Type B pancreatic cell (in vitro differentiated cells): ENCODE measurements at regions not wholly inside any gene's neighbourhood (a gene's known extent, or its start where the extent isn't known, plus 50 kb on each side); places are given as distances from the start of the nearest gene placed in this dataset.

Experiments used
- DNase-seq: peaks from one replicate; pipeline ENCODE4 v3.0.0; 2021; ENCODE audit warnings: mixed read lengths; ENCODE audit not compliant: unreplicated experiment; ENCODE audit errors: extremely low spot score
- H3K27ac Mint-ChIP-seq: 2 replicates; pipeline ENCODE4 v1.8.0; 2021; ENCODE audit warnings: mild to moderate bottlenecking, mixed read lengths
- H3K27me3 Mint-ChIP-seq: 2 replicates; pipeline ENCODE4 v1.8.0; 2021; ENCODE audit warnings: mixed read lengths
- H3K36me3 Mint-ChIP-seq: 2 replicates; pipeline ENCODE4 v1.8.0; 2021; ENCODE audit warnings: mixed read lengths
- H3K4me1 Mint-ChIP-seq: one replicate; pipeline ENCODE4 v1.8.0; 2021; ENCODE audit warnings: mixed read lengths; ENCODE audit not compliant: unreplicated experiment
- H3K4me3 Mint-ChIP-seq: 2 replicates; pipeline ENCODE4 v1.8.0; 2021; ENCODE audit warnings: mild to moderate bottlenecking, mixed read lengths
- H3K9me3 Mint-ChIP-seq: 2 replicates; pipeline ENCODE4 v1.8.0; 2021; ENCODE audit warnings: mixed read lengths
- TF ChIP-seq, protein P1 (sequence below): fragments of 200-600 bp; sonication (generic); conservative IDR thresholded peaks from 2 replicates; pipeline ENCODE4 v1.5.0; 2021; ENCODE audit warnings: antibody characterized with exemption, mild to moderate bottlenecking

DNA sequence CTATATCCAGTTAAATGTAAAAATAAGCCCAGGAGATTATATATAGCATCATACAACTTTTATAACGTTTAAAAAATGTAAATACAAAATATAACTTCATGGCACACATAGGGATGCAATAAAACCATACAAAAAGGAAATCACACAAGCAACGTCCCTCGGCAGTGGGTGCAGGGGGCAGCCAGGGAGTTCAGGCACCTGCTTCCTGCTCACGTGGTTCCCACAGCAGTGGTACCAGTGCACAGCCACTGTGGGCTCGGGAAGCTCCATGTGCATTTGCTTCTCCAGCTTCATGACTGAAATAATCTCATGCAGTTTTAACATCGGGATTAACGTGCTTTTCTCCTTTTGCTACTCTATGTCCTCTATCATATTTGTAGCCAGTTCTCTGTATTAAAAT, 255.5 kb upstream of the CXCL12 start:
- TF ChIP-seq, protein P1, sequence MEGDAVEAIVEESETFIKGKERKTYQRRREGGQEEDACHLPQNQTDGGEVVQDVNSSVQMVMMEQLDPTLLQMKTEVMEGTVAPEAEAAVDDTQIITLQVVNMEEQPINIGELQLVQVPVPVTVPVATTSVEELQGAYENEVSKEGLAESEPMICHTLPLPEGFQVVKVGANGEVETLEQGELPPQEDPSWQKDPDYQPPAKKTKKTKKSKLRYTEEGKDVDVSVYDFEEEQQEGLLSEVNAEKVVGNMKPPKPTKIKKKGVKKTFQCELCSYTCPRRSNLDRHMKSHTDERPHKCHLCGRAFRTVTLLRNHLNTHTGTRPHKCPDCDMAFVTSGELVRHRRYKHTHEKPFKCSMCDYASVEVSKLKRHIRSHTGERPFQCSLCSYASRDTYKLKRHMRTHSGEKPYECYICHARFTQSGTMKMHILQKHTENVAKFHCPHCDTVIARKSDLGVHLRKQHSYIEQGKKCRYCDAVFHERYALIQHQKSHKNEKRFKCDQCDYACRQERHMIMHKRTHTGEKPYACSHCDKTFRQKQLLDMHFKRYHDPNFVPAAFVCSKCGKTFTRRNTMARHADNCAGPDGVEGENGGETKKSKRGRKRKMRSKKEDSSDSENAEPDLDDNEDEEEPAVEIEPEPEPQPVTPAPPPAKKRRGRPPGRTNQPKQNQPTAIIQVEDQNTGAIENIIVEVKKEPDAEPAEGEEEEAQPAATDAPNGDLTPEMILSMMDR: no peak
- H3K4me3 Mint-ChIP-seq: no peak overlapping the region
- H3K36me3 Mint-ChIP-seq: no peaks in the 10 kb centered on the region
- no peak for DNase-seq
- H3K9me3 Mint-ChIP-seq: no peaks in the 10 kb centered on the region
- H3K27ac Mint-ChIP-seq: no peak overlapping the region
- H3K27me3 Mint-ChIP-seq: no peaks in the 10 kb centered on the region
- no peaks in the 10 kb centered on the region for H3K4me1 Mint-ChIP-seq

DNA sequence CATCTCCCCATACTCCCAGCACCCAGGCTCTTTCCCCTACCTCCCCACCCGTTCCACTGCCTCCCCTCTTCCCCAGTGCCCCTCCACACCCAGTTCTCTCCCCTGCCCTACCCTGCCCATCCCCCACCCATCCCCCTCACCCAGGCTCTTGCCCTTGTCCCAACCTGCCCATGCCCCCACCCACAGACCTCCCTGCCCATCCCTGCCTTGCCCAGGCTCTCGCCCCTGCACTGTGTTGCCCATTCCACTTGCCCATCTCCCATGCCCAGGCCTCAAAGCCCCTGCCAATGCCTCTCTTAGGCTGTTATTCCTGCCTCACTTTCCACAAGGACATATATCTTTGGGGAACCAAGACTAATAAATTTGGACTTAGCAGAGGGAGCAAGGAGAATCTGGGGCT, 262.6 kb upstream of the CXCL12 start:
- Mint-ChIP-seq H3K27ac (no peak overlapping the region), H3K4me3 (no peak overlapping the region), H3K36me3 (no peaks in the 10 kb centered on the region), H3K4me1 (no peaks in the 10 kb centered on the region), H3K27me3 (peaks cover 3% of the 10 kb centered on the region), H3K9me3 (no peaks in the 10 kb centered on the region)
- TF ChIP-seq, protein P1: no peak
- peak; percentile 58 for DNase-seq

DNA sequence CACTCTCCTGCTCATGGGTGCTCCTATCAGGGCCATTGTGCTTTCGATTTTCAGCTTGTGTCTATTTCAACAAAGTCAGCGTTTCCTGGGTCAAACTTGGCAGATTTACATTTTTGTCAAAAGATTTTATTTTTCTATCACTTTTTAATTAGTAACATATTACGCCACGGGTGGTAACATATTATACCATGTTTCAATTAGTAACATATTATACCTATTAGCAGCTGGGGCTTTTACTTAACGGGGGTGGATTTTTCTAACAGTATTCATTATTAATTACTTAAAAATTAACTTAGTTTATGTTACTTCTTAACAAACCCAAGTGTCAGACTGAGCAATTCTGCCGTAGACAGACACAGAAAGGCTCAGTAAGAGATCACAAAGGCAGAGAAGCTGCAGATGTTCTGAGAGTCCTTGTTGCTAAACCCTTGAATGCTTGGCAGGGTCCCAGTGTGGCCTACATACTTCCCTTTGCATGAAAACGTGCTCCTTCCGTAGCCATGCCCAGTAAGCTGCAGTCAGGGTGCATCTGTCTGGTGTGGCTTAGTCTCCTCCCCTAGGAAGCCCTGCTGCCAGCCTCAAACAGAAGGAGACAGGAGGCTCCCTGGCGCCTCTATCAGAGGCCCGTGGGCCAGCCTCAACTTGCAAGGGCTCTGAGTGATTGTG, 263.1 kb upstream of the CXCL12 start:
- DNase-seq: no peak
- Mint-ChIP-seq H3K27ac (no peak overlapping the region), H3K9me3 (no peaks in the 10 kb centered on the region)

DNA sequence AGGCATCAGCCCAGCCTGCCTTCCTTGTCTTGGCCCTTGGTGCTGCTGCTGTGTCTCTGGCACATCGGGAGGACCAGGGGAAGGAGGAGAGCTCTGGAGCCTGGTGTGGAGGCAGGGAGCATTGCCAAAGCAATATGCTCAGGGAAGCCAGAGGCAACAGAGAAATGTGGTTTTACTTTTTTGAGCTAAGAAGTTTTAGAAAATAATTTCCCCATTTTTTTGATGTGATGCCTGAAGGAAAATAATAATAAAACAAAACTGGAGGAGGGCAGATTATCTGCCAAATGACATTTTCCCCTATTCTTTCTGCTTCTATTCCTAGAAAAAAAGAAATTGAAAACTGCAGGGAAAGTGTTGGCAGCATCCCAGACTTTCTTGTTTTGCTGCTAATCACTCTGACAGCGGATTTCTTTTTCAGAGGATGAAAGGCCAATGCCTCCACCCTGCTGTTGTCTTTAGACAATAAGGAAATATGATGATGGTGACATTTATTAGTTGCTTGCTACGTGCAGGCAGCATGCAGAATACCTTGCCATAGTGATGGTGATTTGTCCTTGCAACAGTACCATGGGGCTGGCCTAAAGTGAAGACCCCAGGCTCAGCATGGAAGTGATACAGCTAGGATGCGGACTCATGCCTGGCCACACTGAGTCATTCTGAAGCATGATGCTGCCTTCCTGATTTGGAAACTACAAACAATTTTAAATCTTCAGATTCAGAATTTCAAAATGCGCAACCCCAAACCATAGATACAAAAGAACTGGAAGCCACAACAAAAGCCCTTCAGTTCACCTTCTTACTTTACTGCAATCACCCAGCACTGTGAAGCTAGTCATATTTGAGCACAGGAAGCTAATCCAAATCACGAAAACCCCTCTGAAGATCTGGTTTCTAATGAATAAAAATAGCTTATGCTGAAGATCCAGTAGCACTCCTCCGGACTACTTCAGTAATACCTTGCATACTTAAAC, 260.2 kb upstream of the TMEM72 start:
- Mint-ChIP-seq H3K4me1 (no peaks in the 10 kb centered on the region), H3K27me3 (peaks cover 3% of the 10 kb centered on the region), H3K4me3 (no peak overlapping the region), H3K36me3 (no peaks in the 10 kb centered on the region), H3K27ac (no peak overlapping the region), H3K9me3 (no peaks in the 10 kb centered on the region)
- TF ChIP-seq, protein P1: no peak
- DNase-seq: no peak

More for the DNA sequence above, 263.1 kb upstream of the CXCL12 start:
- Mint-ChIP-seq H3K4me1 (no peaks in the 10 kb centered on the region), H3K27me3 (peaks cover 3% of the 10 kb centered on the region), H3K4me3 (no peak overlapping the region), H3K36me3 (no peaks in the 10 kb centered on the region)
- TF ChIP-seq, protein P1: no peak

DNA sequence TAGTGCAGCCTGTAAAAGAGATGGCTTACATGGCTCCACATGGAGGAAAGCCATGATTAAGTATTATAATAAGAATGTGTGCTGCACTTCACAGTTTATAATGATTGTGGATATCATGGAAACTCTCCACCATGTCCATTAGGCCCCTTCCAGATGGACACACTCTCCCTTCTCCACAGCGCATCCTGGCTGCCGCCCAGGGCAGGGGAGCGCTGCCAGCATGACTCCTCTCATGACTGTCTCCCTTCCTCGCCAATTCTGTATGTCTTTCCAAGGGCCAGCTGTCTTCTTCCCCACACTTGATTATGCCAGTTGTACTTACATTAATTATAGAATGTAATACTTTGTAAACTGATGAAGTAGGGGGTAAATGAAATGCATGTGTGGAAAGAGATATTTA, 259.3 kb upstream of the TMEM72 start:
- no peak overlapping the region for H3K4me3 Mint-ChIP-seq
- no peaks in the 10 kb centered on the region for H3K4me1 Mint-ChIP-seq
- TF ChIP-seq, protein P1: no peak
- no peaks in the 10 kb centered on the region for H3K36me3 Mint-ChIP-seq
- DNase-seq: no peak
- no peak overlapping the region for H3K27ac Mint-ChIP-seq
- H3K9me3 Mint-ChIP-seq: no peaks in the 10 kb centered on the region
- peaks cover 3% of the 10 kb centered on the region for H3K27me3 Mint-ChIP-seq
